ENCODE measurements at regions not wholly inside any gene's neighbourhood (a gene's known extent, or its start where the extent isn't known, plus 50 kb on each side); places are given as distances from the start of the nearest gene placed in this dataset.

GRCh38 chr3:187545366-187545765, 124.8 kb downstream of the SST start:
- DNase-seq (ENCODE audit: low read depth in 1 of 2, low spot score in 2 of 2) (no peak), FAIRE-seq (no peak)
- no peaks in the 10 kb centered on the region for H4K20me1 ChIP-seq (replicated peaks in 1 of 2; ENCODE audit: control insufficient read depth in 1 of 2, insufficient read depth in 2 of 2, low read length in 2 of 2)
- H3K23me2 ChIP-seq (ENCODE audit: low read depth, low read length), result no peaks in the 10 kb centered on the region; the same call in 1 of the 2 replicates
- no peak overlapping the region for H4K5ac ChIP-seq (ENCODE audit: insufficient read length, low read depth, low read length)
- no peaks in the 10 kb centered on the region for H3K9me3 ChIP-seq (ENCODE audit: insufficient read depth in 2 of 2, low read depth in 1 of 2, low read length in 1 of 2)
- H3K27me3 ChIP-seq (replicated peaks in 1 of 4; ENCODE audit: control insufficient read depth in 3 of 4, extremely low read depth in 1 of 4, insufficient read depth in 3 of 4, low read length in 3 of 4), result no peaks in the 10 kb centered on the region
- no peak overlapping the region for H3K18ac ChIP-seq (ENCODE audit: extremely low read depth, low read length)
- H2BK120ac ChIP-seq (replicated peaks; ENCODE audit: low read depth, low read length), result no peak overlapping the region
- H3K14ac ChIP-seq (ENCODE audit: insufficient read length), result no peak overlapping the region
- H2BK12ac ChIP-seq (ENCODE audit: low read depth, low read length), result no peak overlapping the region
- no peak overlapping the region for H2BK20ac ChIP-seq (ENCODE audit: low read length)
- no peak overlapping the region for H3K23ac ChIP-seq (ENCODE audit: insufficient read length)
- no peak overlapping the region for H3K4me3 ChIP-seq (ENCODE audit: extremely low read depth in 1 of 4, insufficient read depth in 2 of 4, low read depth in 3 of 4, low read length in 4 of 4)
- no peak overlapping the region for H4K8ac ChIP-seq (ENCODE audit: extremely low read depth, insufficient read depth, low read length)
- H3K79me1 ChIP-seq (ENCODE audit: low read depth, low read length), result no peaks in the 10 kb centered on the region
- H3K9ac ChIP-seq (replicated peaks in 1 of 4; ENCODE audit: extremely low read depth in 1 of 4, low read depth in 3 of 4, low read length in 3 of 4), result no peak overlapping the region
- no peaks in the 10 kb centered on the region for H3K4me1 ChIP-seq (replicated peaks in 1 of 4; ENCODE audit: control insufficient read depth in 3 of 4, insufficient read depth in 4 of 4, low read length in 3 of 4)
- no peak overlapping the region for H4K91ac ChIP-seq (replicated peaks; ENCODE audit: insufficient read length, low read length)
- no peak overlapping the region for H3K56ac ChIP-seq (replicated peaks; ENCODE audit: insufficient read length, low read depth, low read length)
- H2BK5ac ChIP-seq (ENCODE audit: low read depth, low read length), result no peak overlapping the region
- ChIA-PET CTCF (ENCODE audit: partially characterized antibody) (no interaction called here), POLR2A (ENCODE audit: partially characterized antibody) (no interaction called here)
- no peak overlapping the region for H3K4me2 ChIP-seq (ENCODE audit: insufficient read depth in 1 of 2, low read depth in 2 of 2, low read length in 2 of 2)
- no peak overlapping the region for H3K4ac ChIP-seq (replicated peaks; ENCODE audit: insufficient read length, low read depth, low read length)
- no peaks in the 10 kb centered on the region; a peak in 1 of 4 replicates for H3K79me2 ChIP-seq (ENCODE audit: control insufficient read depth in 1 of 2, insufficient read depth in 2 of 2, low read length in 2 of 2)
- no peak overlapping the region for H2AK5ac ChIP-seq (ENCODE audit: low read depth, low read length)
- H3K36me3 ChIP-seq (ENCODE audit: control insufficient read depth in 2 of 4, insufficient read depth in 4 of 4, low read length in 3 of 4), result no peaks in the 10 kb centered on the region
- TF ChIP-seq TEAD4 (IDR thresholded peaks at IDR 0.05; ENCODE audit: low read depth, low read length) (no peak), HDAC2 (IDR thresholded peaks at IDR 0.05; ENCODE audit: borderline replicate concordance in 1 of 2, low read depth in 2 of 2, low read length in 2 of 2) (no peak), ASH2L (IDR thresholded peaks at IDR 0.05; ENCODE audit: low read length) (no peak), KDM5A (IDR thresholded peaks at IDR 0.05; ENCODE audit: low read length) (no peak)
- 97% methylated on average over 5 of the region's 5 CpGs; no CpG with 5 or more reads in 1 of the 2 experiments for WGBS, 2 experiments (ENCODE audit: extremely low coverage in 1 of 2, insufficient coverage in 1 of 2, insufficient read length in 1 of 2, insufficient replicate concordance in 2 of 2, low coverage in 1 of 2, low lambda C conversion rate in 2 of 2, missing lambda C conversion rate in 1 of 2)
- no peak overlapping the region for H2AFZ ChIP-seq (ENCODE audit: low read length)
- H2BK15ac ChIP-seq (ENCODE audit: low read length), result no peak overlapping the region
- H3K27ac ChIP-seq (ENCODE audit: low read depth, low read length), result no peak overlapping the region

All from H1 (cell line).